Right ventricle myocardium superior (tissue), 1 donor: ENCODE measurements at regions not wholly inside any gene's neighbourhood (a gene's known extent, or its start where the extent isn't known, plus 50 kb on each side); places are given as distances from the start of the nearest gene placed in this dataset.
A peak's percentile ranks its signal among the peaks of the same experiment; 100 is the strongest.

Experiments used
- ATAC-seq: fragments of 200-7000 bp; cut with Tn5 transposase; one replicate; pipeline ENCODE4 v1.9.1; 2020; ENCODE audit warnings: mild to moderate bottlenecking; ENCODE audit not compliant: poor library complexity
- DNase-seq: peaks from one replicate; pipeline ENCODE4 v3.0.0-alpha.2; 2020
- intact Hi-C: fragments of 100-400 bp; cut with DNase I; formaldehyde crosslinking; loops from one replicate; pipeline ENCODE4 v1.11.2; 2022
- donor health status: DM: no; HTN: yes; CAD: no; lungs with severe emphysema.

DNA sequence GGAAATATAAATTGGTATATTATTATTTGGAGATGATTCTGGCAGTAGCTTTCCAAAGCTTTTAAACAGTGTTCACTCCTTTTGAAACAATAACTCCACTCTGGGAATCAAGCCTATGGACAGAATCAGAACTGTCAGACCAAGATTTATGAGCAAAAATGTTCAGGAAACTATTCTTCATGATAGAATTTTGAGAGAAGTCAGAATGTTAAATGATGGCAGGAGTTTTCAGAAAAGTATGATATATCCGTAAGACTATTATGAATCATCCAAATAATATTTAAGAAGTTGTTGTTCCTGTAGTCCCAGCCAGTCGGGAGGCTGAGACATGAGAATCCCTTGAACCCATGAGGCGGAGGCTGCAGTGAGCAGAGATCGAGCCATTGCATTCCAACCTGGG is 50.5 kb upstream of the ADGRG2 start:
- ATAC-seq (no peak), DNase-seq (no peak)
- intact Hi-C loops: no loop called here

DNA sequence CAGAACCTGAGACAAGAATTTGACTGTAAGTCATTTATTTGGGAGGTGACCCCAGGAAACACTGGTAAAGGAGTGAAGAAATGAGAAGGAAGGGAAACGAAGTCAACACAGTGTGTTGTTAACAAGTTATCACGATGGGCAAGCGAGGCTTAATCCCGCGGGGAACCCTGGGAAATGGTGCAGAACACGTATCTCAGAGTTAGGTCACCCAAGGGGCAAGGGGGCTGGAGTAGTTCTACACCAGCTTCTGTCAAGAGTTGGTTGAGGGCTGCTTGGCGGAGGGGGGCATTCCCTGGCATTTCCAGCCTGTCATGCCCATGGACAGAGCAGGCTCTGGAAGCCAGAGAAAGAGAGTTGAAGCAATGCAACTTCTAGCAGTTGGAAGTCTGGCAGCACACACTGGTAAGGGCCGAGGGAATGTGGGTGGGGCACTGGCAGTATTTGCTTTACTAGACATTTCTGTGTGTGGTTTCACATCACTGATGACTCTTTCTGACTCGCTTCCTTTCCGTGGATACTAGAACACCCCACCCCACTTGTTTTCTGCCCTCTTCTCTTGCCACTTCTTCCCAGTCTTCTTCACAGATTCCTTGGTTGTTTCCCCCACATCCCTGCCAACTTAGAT is 52.2 kb upstream of the ADGRG2 start:
- peak; percentile 42 for DNase-seq
- intact Hi-C loops: no loop called here
- ATAC-seq: peak; percentile 64

DNA sequence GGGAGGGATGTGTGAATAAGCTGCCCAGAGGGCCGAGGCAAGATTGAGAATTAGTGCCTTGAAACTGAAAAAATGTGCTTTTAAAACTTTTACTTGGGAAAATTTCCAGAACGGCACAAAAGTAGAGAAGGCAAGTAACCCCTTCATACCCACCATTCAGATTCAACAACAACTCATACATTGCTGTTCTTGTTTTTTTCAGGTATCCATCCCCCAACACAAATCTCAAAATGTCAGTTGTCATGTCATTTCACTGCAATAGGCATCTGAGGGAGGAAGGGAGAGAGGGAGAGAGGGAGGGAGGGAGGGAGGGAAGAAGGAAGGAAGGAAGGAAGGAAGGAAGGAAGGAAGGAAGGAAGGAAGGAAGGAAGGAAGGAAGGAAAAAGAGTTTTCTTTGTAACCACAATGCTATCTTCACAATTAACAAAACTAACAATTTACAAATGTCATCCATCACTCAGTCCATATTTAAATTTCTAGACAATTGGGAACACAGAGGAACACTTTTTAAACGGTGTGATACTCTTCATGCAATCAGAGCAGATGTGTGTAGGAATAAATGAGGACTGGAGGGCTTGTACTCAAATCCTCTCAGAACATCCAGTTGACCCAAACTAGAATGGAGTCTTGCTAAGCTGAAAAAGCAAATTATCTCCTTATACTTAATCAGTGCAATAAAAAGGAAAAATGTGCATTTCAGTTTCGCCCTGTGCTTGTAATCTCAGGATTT is 54.8 kb upstream of the ADGRG2 start:
- no peak for ATAC-seq
- DNase-seq: no peak
- intact Hi-C loops: no loop called here

DNA sequence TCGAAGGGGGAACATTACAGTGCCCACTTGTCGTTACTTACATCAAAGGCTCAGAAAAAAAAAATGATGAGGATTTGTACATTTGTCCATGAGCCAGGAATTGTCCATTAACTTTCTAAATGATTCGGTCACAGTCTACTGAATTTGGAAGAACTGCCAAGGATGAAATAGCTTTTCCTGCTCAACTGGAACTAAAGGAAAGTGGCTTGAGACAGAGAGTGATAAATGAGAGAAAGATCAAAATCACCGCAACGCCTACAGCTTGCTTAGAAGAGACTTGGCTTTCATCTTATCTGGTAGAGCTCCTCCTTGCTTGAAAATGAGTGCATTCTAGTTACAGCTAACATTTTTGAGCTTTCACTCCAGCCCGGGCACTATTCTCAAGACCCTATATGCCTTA is 55.5 kb upstream of the ADGRG2 start:
- DNase-seq (no peak), ATAC-seq (no peak)
- intact Hi-C loops: no loop called here

DNA sequence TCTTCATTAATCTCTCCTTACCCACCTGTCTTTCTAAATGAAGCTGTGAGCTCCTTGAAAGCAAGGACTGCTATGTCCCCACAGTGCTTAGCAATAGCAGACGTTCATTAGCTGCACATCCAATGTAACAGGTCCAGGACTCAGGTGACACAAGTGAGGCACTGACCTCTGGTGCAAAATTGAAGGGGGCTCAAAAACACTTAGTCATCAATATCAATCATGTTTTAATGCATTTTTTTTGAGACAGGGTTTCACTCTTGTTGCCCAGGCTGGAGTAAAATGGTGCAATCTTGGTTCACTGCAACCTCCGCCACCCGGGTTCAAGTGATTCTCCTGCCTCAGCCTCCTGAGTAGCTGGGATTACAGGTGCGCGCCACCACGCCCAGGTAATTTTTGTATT is 56.1 kb upstream of the ADGRG2 start:
- intact Hi-C loops: no loop called here
- no peak for ATAC-seq
- no peak for DNase-seq

DNA sequence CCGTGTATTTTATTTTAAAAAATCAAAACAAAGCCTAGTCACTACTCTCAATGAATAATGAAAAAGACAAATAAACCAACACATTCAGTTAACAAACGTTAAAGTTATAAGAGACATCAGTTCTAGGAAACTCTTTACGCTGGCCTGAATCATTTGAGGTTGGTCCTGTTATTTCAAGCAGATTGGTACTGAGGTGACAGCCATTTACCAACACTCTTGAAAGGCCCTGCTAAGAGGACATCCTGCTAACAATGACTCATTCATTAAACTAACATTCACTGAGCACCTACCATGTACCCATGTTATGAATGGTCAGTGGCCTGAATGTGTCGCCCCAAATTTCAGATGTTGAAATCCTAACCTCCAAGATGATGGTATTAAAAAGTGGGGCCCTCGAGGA is 57.1 kb upstream of the ADGRG2 start:
- DNase-seq (no peak), ATAC-seq (no peak)
- intact Hi-C loops: no loop called here

DNA sequence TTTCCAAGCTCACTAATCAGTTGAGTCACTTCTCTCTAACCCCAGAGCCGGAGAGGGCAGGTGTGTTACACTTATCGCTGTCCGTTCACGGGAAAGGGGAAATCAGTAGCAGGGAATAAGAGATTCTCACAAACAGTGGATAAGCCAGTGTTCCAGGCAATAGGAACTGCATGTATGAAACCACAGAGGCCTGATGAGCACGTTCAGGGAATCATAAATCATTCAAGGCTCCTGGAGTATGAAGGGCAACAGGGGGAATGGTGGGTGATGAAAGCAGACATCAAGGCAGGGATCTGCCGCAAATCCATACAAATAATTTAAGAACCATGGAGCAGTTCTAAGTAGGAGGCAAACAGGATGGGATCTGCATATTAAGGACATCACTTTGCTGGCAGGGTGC is 59.1 kb upstream of the ADGRG2 start:
- no peak for ATAC-seq
- intact Hi-C loops: no loop called here
- no peak for DNase-seq

DNA sequence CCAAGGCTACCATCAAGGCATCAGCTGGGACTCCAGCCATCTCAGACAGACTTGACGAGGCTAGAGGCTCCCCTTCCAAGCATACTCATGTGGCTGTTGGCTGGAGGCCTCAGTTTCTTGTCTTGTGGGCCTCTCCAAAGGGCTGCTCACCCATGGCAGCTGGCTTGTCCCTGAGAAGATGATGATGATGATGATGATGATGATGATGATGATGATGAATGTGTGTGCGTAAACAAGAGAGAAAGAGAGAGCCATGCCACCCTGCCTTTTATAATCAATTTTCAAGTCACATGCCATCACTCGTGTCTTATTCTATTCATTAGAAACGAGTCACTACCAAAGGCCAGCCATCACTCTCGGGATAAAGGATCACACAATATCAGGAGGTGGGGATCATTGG is 60.5 kb upstream of the ADGRG2 start:
- intact Hi-C loops: no loop called here
- DNase-seq: no peak
- no peak for ATAC-seq

DNA sequence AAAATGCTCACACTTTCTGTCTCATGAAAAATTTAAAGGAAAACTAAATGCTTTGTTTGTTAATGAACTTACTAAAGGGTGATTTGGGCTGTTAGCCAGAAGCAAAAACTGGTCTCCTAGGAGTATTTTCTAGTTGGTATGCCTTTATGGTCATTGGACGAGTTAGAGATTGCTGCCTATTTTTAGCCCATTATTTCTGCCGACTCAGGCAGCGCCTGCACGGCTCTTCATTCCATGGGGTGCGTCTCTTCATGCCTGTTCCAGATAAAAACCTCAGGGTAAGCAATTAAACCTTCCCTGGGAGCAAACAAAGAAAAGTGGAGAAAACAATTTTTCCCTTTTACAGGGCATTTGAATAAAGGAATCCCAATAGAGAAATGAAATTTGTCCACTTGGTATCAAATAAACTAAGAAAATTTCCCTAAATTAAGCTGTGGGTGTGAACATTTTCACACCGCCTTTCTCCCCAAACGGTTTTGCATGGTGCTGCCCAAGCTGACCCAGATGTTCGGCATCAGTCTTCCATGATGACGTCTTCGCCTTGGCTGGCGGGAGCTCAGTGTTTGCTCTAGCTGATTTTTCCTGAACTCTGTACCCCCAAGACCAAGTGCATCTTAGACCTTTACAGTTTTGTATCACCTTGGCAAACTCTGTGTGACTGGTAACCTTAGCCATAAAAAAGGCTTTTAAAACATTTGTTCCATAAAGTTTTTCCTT is 61.7 kb upstream of the ADGRG2 start:
- DNase-seq (no peak), ATAC-seq (peak; percentile 82)
- intact Hi-C loops: no loop called here

DNA sequence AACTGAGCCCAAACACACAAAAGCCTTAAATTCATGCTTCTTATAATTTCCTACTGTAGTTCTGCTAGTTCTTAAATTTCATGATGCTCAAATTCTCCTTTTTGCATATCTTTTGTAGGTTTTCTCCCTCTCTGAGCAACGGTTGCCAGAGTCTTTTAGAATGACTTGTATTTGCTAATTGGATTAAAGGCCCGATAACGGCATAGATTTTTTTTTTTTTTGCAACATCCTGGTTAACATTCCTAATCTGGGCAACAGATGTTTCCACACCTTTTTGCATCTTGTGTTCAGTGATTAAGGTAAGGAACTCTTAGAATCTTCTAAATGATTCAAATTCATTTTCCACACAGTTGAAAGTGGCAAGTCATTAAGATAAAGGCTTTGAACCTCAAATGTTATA is 66.3 kb upstream of the ADGRG2 start:
- intact Hi-C loops: no loop called here
- DNase-seq: no peak
- no peak for ATAC-seq

DNA sequence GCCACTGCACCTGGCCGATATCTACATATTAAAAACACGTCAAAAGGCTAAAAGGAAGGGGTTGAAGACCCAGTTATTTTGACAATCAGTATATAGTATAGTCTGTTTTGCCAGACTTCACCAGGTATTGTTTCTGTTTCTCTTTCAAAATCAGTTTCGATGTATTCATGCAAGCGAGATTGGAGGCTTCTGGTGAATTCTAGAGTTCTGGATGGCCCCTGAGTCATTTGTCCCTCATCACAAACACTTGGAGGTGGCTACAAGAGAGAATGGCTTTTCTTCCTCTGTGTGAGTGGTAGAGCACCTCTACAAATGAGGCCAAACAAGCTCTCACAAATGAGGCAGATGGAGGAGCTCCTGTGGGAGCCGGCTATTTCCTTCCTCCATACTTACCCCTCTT is 68.6 kb upstream of the ADGRG2 start:
- DNase-seq: no peak
- intact Hi-C loops: no loop called here
- no peak for ATAC-seq

DNA sequence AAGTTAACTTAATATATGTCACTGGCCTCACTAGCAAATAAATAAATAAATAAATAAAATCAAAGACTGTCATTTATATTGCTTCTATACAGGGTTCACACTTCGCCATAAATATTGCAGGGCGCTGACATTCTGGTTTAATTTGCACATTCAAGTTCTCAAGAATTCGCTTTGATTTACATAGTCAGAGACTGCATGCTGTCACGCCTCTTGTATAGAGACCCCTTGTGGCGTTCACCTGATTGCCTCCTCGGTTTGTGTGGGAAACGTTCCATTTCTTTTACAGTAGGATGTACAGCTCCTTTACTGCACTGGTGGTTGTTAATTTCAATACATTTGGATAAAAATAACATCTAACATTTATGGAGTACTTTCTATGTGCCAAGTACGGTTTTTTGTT is 71.3 kb upstream of the ADGRG2 start:
- no peak for ATAC-seq
- intact Hi-C loops: no loop called here
- DNase-seq: no peak

DNA sequence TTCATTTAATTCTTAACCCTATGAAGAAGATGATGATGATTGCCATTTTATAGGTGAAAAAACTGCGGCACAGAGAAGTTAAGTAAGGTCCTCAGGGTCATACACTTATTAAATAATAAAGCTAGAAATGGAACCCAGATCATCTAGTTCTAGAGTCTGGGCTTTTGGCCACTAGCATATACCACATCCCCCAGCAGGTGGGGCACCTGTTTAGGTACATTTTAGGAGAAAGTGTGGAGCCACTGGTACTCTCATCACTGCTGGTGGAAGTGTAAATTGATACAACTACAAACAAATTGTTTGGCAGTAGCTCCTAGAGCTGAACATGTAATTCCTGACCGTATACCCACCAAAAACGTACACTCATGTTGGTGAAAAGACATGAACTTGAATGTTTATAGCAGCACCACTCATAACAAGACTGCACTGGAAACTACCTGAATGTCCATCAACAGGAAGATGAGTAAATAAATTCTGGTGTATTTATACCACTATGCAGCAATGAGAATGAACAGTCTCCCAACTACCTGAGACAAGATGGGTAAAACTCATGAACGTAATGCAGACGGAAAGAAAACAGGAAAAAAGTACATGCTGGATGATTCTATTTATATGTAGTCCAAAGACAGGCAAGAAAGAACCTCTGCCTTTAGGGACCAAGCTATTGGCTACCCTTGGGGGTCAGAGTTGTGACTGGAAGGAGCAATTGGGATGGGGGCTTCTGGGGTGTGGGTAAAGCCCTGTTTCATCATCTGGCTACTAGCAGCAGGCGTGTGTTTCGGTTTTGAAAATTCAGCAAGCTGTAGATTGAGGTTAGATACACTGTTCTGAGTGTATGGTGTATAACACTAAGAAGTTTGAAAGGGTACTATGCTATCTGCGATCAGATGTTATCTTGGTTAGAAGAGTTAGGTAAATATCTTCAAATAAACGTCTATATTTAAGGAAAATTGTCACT is 72.3 kb upstream of the ADGRG2 start:
- intact Hi-C loops: no loop called here
- DNase-seq: no peak
- no peak for ATAC-seq

DNA sequence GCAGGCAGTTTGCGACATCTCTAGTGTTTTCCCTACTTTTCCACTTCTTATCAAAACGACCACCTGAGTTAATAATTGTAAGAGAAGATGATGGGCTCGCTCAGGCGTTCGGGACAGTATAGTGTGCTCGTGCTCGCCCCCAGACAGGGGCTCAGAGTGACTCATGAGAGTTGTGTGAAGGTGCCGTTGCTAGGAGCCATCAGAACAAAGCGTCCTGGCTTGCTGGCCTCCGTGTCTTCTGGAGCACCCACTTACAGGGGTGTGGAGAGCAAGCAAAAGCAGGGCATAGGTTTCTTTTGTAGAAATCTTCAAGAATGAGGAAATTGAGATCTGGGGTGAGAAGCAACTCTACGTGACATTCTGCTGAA is 73.0 kb upstream of the ADGRG2 start:
- DNase-seq (no peak), ATAC-seq (no peak)
- intact Hi-C loops: no loop called here

DNA sequence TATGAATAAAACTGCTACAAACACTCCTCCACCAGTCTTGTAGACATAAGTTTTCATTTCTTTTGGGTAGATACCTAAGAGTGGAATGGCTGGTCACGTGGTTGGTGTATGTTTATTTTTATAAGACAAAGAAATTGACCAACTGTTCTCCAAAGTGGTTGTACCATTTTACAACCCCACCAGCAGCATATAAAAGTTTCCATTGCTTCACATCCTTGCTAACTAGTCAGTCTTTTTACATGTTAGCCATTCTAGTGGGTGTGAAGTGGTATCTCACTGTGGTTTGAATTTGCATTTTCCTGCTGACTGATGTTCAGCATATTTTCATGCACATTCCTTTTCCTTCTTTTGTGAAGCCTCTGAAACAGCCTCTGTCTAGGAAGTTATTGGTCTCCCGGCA is 76.2 kb upstream of the ADGRG2 start:
- ATAC-seq (no peak), DNase-seq (no peak)
- intact Hi-C loops: no loop called here

DNA sequence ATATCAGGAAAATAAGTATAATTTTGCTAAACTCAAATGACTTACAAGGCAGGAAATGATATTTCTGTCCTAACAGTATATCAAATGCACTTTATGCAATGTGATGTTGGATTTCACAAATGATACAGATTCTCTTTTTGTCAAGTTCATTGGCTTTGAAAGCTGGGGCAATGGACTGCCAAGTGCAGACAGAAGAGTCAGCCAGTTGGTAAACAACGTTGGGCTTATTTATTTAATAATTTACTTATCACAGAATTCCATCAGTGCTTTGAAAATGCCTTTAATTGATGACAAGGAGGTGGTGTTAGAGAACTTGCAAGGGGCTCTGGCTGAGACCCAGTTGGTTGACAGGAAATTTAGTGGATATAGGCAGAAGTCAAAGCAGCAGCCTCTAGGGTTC is 79.9 kb upstream of the ADGRG2 start:
- ATAC-seq: no peak
- no peak for DNase-seq
- intact Hi-C loops: no loop called here

DNA sequence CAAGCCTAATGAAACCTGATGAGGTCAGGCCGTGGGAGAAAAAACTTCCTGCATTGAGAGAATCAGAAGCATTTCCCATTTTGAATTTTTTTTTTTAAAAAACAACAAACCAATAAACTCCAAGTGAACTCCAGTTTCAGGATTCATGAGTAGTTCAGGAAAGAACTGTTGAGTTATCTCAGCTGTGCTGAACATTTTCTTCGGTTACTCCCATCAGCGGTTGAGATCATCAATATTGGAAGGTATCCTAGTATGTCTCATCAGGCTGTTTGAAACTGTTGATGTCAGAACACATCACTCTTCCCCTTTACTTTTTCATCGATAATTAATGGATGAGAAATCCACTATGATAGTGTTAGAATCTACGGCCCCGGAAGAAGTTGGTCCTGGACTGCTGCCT is 82.4 kb upstream of the ADGRG2 start:
- ATAC-seq (no peak), DNase-seq (no peak)

DNA sequence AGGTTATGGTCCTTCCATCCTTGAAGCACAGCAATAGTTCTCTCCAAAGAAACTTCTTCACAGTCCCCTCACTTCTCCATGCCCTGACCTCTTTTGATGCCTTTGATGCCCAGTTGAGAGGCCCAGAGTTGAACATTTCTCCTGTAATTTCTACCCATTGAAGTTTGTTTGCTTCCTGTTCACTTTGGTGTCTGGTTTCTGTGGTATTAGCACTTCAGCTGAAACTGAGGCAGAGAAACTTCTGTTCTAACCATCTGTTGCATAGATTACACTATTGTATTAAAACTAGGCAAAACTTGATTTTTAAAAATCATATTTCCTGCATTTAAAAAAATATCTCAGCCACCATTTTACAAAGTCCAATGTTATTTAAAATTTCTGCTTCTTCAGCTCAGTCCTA is 89.8 kb upstream of the ADGRG2 start:
- DNase-seq (no peak), ATAC-seq (no peak)
- intact Hi-C loops: no loop called here

More for the DNA sequence above, 82.4 kb upstream of the ADGRG2 start:
- intact Hi-C loops: no loop called here

DNA sequence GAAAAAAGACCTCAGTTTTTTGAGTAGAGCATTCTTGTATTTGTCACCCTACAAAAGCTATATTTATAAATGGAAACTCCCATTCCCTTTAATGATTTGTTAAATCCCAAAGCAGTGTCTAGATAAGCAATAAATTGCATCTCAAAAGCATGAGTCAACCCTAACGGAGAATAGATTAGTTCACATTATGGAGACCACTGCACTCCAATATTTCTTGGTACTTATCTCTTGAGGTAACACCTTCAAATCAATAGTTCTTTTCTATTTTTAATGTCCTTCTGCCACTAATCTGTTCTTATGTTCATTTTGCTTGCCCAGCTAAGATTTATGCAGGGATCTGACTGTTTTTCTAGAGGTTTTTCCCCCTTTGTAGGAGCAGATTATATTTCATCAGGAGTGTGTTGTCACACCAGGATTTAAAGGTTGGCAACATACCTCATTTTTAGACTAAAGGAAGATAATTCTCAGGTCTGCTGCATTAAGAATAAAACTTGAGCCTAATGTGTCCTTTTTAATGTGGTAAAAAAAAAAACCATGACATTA is 91.4 kb upstream of the ADGRG2 start:
- intact Hi-C loops: no loop called here
- DNase-seq: no peak
- no peak for ATAC-seq
